WI38 (cell line): ENCODE measurements at regions not wholly inside any gene's neighbourhood (a gene's known extent, or its start where the extent isn't known, plus 50 kb on each side); places are given as distances from the start of the nearest gene placed in this dataset.
A peak's percentile ranks its signal among the peaks of the same experiment; 100 is the strongest.
"Not testable (repeated sequence)": the region's sequence is repeated elsewhere in the genome, so short reads cannot be mapped to it uniquely, and the experiment has no call there.

ENCODE experiments used
- H3K4me3 ChIP-seq: 2 replicates; pipeline ENCODE4 v1.5.1; 2011; ENCODE audit warnings: low read depth, mild to moderate bottlenecking, control low read depth, low read length
- TF ChIP-seq, protein P1 (sequence below): IDR thresholded peaks from 2 replicates; pipeline ENCODE4 v1.5.1; 2012; ENCODE audit warnings: low read depth, mild to moderate bottlenecking, control low read depth, low read length

DNA sequence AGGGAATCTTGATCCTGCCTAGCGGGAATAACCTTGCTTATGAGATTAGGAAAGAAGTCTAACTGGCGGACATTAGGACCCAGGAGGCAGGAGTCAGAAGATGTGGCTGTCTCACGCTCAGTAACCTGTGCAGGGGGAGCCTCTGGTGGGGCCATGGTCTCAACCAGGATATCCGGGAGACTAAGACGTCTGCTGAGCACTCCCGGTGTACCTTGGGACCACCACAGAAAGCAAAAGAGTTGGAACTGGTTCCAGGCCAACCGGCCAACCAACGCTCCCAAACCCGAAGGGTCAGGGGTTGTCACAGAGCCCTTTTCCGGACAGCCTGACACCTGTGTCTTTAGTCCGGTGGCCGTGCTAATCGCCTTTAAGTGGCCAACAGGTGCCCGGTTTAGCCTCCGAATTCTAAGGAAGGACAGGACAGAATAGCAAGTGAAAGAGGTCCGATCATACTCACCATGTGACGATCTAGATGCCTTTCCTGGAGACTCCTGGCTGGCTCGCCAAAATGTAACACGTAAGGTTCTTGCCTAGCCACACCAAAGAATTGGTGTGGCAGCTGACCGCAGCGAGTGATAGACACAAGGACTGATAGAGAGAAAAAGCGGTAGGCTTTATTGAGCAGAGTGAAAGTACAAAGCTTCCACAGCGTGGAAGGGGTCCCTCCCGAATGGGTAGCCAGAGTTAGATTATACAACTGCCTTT lies 103.9 kb upstream of the DIAPH3 start:
- peak overlapping the region; percentile 56 for H3K4me3 ChIP-seq
- TF ChIP-seq, protein P1, sequence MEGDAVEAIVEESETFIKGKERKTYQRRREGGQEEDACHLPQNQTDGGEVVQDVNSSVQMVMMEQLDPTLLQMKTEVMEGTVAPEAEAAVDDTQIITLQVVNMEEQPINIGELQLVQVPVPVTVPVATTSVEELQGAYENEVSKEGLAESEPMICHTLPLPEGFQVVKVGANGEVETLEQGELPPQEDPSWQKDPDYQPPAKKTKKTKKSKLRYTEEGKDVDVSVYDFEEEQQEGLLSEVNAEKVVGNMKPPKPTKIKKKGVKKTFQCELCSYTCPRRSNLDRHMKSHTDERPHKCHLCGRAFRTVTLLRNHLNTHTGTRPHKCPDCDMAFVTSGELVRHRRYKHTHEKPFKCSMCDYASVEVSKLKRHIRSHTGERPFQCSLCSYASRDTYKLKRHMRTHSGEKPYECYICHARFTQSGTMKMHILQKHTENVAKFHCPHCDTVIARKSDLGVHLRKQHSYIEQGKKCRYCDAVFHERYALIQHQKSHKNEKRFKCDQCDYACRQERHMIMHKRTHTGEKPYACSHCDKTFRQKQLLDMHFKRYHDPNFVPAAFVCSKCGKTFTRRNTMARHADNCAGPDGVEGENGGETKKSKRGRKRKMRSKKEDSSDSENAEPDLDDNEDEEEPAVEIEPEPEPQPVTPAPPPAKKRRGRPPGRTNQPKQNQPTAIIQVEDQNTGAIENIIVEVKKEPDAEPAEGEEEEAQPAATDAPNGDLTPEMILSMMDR, result no peak

DNA sequence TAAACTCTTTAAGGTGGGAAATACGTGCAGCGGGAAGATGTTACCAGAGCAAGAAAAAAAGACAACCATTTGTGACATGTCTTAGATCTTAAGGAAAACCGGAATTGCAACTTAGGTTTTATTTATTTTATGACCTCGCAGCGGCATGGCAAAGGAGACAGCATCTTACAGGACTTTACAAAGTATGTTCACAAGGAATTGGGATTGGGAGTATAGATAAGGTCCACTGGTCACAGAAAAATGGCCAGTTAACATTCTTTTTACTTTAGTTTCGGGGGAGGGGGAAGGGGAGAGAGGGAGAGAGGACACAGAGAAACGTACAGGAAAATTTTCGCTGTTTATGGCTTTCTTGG lies 104.5 kb upstream of the DIAPH3 start:
- TF ChIP-seq, protein P1, result no peak
- peak overlapping the region; percentile 56 for H3K4me3 ChIP-seq

DNA sequence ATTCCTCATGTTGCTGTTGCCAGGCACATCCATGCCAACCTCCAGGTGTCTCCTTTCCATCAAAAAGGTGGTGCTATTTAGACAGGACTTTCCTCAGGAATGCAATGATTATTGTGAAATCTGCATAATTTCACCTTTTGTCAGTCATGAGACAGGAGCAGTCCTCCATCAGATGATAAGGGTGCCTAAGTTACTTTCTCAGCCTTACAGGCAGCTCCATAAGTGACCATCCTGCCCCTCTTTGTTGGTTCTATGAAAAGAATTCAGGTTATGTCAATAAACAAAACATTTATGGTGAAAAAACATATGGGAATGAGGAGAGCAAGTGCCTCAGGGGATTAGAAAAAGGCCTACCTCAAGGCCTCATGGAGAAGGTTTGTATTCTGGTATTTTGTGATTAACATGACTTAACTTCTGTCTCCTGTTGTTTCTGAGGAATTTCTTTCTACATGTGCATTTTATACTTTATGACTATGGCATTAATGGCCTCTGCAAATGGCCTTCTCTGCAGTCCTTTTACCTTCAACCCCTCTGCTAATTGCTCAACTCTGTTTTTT lies 110.3 kb upstream of the DIAPH3 start:
- no peak overlapping the region for H3K4me3 ChIP-seq
- TF ChIP-seq, protein P1, result no peak

DNA sequence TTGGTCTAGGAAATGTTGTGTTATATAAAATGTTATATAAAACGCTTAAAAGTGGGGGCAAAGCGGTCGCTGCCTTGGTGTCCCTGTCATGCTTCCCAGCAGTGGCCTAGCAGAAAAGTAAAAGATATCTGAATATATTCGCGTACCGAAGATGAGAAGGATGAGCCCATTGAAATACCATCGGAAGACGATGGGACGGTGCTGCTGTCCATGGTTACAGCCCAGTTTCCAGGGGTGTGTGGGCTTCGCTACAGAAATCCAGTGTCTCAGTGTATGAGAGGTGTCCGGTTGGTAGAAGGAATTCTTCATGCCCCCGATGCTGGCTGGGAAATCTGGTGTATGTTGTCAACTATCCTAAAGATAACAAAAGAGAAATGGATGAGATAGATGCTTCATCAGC lies 110.9 kb upstream of the DIAPH3 start:
- TF ChIP-seq, protein P1, result no peak
- H3K4me3 ChIP-seq, result no peak overlapping the region

DNA sequence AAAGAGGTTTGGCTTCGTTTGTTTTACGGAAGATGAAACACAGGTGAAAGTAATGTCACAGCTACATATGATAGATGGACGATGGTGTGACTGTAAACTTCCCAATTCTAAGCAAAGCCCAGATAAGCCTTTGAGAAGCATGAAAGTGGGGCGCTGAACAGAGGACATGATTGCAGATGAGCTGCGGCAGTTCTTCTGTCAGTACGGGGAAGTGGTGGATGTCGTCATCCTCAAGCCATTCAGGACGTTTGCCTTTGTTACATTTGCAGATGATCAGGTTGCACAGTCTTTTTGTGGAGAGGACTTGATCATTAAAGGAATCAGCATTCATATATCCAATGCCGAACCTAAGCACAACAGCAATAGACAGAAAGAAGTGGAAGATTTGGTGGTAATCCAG lies 111.5 kb upstream of the DIAPH3 start:
- H3K4me3 ChIP-seq, result no peak overlapping the region
- TF ChIP-seq, protein P1, result no peak

DNA sequence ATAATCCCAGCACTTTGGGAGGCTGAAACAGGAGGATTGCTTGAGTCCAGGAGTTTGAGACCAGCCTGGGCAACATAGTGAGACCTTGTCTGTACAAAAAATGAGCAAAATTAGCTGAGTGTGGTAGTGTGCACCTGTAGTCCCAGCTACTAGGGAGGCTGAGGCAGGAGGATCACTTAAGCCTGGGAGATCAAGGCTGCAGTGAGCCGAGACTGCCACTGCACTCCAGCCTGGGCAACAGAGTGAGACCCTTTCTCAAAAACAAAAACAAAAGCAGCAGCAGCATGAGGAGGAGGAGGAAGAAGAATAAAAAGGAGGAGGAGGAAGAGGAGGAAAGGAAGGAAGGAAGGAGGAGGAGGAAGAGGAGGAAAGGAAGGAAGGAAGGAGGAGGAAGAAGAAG lies 116.5 kb upstream of the TDRD3 start:
- H3K4me3 ChIP-seq, result not testable (repeated sequence)

DNA sequence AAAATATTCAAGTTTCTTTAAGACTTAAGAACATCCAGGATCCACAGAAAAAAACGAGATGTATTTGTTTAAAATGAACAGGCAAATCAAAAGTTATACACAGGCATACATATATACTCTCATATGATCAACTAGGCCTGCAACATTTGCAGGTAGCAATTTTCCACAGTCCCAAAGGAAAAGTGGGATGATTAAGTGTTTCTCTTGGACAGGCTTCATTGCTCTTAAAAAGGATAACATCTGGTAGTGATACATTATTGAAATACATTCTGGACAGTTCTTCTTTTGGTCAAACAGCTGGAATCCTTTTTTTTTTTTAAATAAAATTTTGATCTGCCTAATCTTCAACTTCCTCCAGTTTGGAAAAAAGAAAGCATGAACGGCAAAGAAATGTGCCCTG lies 114.8 kb upstream of the TDRD3 start:
- TF ChIP-seq, protein P1, result no peak
- H3K4me3 ChIP-seq, result no peak overlapping the region

DNA sequence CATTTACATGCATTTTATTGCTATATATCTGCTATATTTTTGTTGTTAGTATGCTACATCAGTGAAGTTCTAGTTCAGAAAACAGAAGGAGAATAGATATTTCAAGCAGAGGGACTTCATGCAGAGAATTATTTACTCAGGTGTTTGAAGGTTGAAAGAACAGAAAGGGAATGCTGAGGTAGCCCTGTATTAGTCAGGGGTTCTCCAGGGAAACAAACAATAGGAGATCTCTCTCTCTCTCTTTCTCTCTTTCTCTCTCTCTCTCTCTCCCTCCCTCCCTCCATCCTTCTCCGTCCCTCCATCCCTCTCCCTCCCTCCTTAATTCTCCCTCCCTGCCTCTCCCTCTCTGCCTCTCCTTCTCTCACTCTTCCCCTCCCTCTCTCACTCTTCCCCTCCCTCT lies 114.3 kb upstream of the TDRD3 start:
- H3K4me3 ChIP-seq, result no peak overlapping the region
- TF ChIP-seq, protein P1, result no peak
